Sigmoid colon (tissue), 6 donors: ENCODE measurements at regions not wholly inside any gene's neighbourhood (a gene's known extent, or its start where the extent isn't known, plus 50 kb on each side); places are given as distances from the start of the nearest gene placed in this dataset.

Experiments
- DNase-seq: peaks from one replicate; pipeline ENCODE4 v3.0.0-alpha.2; 2019
- H3K27ac ChIP-seq, 4 donors: fragments of 200-600 bp; sonication (generic); one replicate each; pipeline ENCODE4 v1.5.1; 2016 to 2019; ENCODE audit warnings: mild to moderate bottlenecking in 1 of 4
- H3K27me3 ChIP-seq, 3 donors: fragments of 200-600 bp; sonication (generic); one replicate each; pipeline ENCODE4 v1.5.1; 2019; ENCODE audit warnings: mild to moderate bottlenecking in 1 of 3
- H3K36me3 ChIP-seq, 4 donors: fragments of 200-600 bp; sonication (generic); one replicate each; pipeline ENCODE4 v1.5.1; 2016 to 2019
- H3K4me1 ChIP-seq, 4 donors: fragments of 200-600 bp; sonication (generic); one replicate each; pipeline ENCODE4 v1.5.1; 2017 to 2019
- H3K4me3 ChIP-seq, 4 donors: fragments of 200-600 bp; sonication (generic); one replicate each; pipeline ENCODE4 v1.5.1; 2017 to 2019; ENCODE audit warnings: mild to moderate bottlenecking in 2 of 4, moderate library complexity in 1 of 4
- H3K9me3 ChIP-seq, 4 donors: fragments of 200-600 bp in 3 of 4; sonication (generic) in 3 of 4; one replicate each; pipeline versions ENCODE4 v1.5.1 to v1.6.1; 2013 to 2019
- CTCF ChIP-seq, 4 experiments: fragments of 450-650 bp in 3 of 4; fragments of 200-600 bp in 1 of 4; IDR thresholded peaks; one replicate each; pipeline ENCODE4 v1.5.1; 2016 to 2019; ENCODE audit warnings: antibody characterized with exemption in 4 of 4, mild to moderate bottlenecking in 3 of 4, moderate library complexity in 2 of 4
- EP300 ChIP-seq, 4 donors: sonication (generic); formaldehyde crosslinking; IDR thresholded peaks; one replicate each; pipeline ENCODE4 v1.6.1; 2017; ENCODE audit warnings: antibody characterized with exemption in 4 of 4
- POLR2A ChIP-seq, 2 donors: fragments of 450-650 bp; IDR thresholded peaks; one replicate each; pipeline ENCODE4 v1.6.1; 2016; ENCODE audit warnings: antibody characterized with exemption in 2 of 2, mild to moderate bottlenecking in 2 of 2, moderate library complexity in 2 of 2
- POLR2AphosphoS5 ChIP-seq, 4 donors: sonication (generic); formaldehyde crosslinking; IDR thresholded peaks; one replicate each; pipeline ENCODE4 v1.6.1; 2017; ENCODE audit warnings: antibody characterized with exemption in 4 of 4
- WGBS, 2 donors: extraction: QIAGEN DNeasy Blood & Tissue Kit; methylation state at CpG; one replicate each; pipeline ENCODE4 v1.1.7; 2013; 5-methylcytosine and 5-hydroxymethylcytosine counted together
- intact Hi-C: fragments of 100-400 bp; cut with DNase I; formaldehyde crosslinking; loops from one replicate; pipeline ENCODE4 v1.15.1; 2023
- donor health status: healthy with polysubstance abuse.
- donor health status: healthy.

- no peaks in the 10 kb centered on the region for H3K36me3 ChIP-seq
- no peaks in the 10 kb centered on the region for H3K9me3 ChIP-seq
- H3K27me3 ChIP-seq: no peaks in the 10 kb centered on the region
- TF ChIP-seq POLR2A (IDR thresholded peaks at IDR 0.05) (no peak), EP300 (IDR thresholded peaks at IDR 0.05) (no peak), CTCF (IDR thresholded peaks at IDR 0.05) (no peak), POLR2AphosphoS5 (IDR thresholded peaks at IDR 0.05) (no peak)
- H3K4me3 ChIP-seq: no peak overlapping the region
- DNase-seq: no peak
- WGBS, 2 donors: 69 to 81% methylated on average over 5 of the region's 5 CpGs
- intact Hi-C loops: no loop called here
- peaks cover 0 to 4% (median 0%) of the 10 kb centered on the region in 4 donors for H3K4me1 ChIP-seq
- no peak overlapping the region for H3K27ac ChIP-seq
Observed at GRCh38 chr6:22115559-22115958, 181.3 kb downstream of the PRL start.

- peaks cover 0 to 4% (median 0%) of the 10 kb centered on the region in 4 donors for H3K4me1 ChIP-seq
- TF ChIP-seq POLR2A (IDR thresholded peaks at IDR 0.05): no peak
- TF ChIP-seq CTCF (IDR thresholded peaks at IDR 0.05): no peak
- TF ChIP-seq POLR2AphosphoS5 (IDR thresholded peaks at IDR 0.05): no peak
- TF ChIP-seq EP300 (IDR thresholded peaks at IDR 0.05): no peak
- 79 to 85% methylated on average over 2 of the region's 2 CpGs for WGBS, 2 donors
- intact Hi-C loops: no loop called here
- no peaks in the 10 kb centered on the region for H3K36me3 ChIP-seq
- no peaks in the 10 kb centered on the region for H3K9me3 ChIP-seq
- H3K4me3 ChIP-seq: no peak overlapping the region
- H3K27ac ChIP-seq: no peak overlapping the region
- no peak for DNase-seq
- H3K27me3 ChIP-seq: no peaks in the 10 kb centered on the region
Observed at GRCh38 chr6:22117631-22118030, 179.2 kb downstream of the PRL start.

- Histone ChIP-seq H3K9me3 (no peaks in the 10 kb centered on the region), H3K27ac (no peak overlapping the region), H3K27me3 (no peaks in the 10 kb centered on the region), H3K36me3 (no peaks in the 10 kb centered on the region), H3K4me1 (no peaks in the 10 kb centered on the region), H3K4me3 (no peak overlapping the region)
- WGBS, 2 donors: 86 to 94% methylated on average over 1 of the region's 1 CpG
- TF ChIP-seq EP300 (IDR thresholded peaks at IDR 0.05) (no peak), POLR2A (IDR thresholded peaks at IDR 0.05) (no peak), POLR2AphosphoS5 (IDR thresholded peaks at IDR 0.05) (no peak), CTCF (IDR thresholded peaks at IDR 0.05) (no peak)
- intact Hi-C loops: no loop called here
- DNase-seq: no peak
Observed at GRCh38 chr6:22119500-22119899, 177.3 kb downstream of the PRL start.

- intact Hi-C loops: no loop called here
- DNase-seq: no peak
Observed at GRCh38 chr6:22124756-22125155, 172.1 kb downstream of the PRL start.

More at GRCh38 chr6:22124756-22125155, 172.1 kb downstream of the PRL start:
- Histone ChIP-seq H3K9me3 (no peaks in the 10 kb centered on the region), H3K36me3 (no peaks in the 10 kb centered on the region), H3K4me3 (no peak overlapping the region), H3K4me1 (no peaks in the 10 kb centered on the region), H3K27ac (no peak overlapping the region), H3K27me3 (no peaks in the 10 kb centered on the region)
- 87 to 88% methylated on average over 2 of the region's 2 CpGs for WGBS, 2 donors
- TF ChIP-seq POLR2A (IDR thresholded peaks at IDR 0.05) (no peak), CTCF (IDR thresholded peaks at IDR 0.05) (no peak), POLR2AphosphoS5 (IDR thresholded peaks at IDR 0.05) (no peak), EP300 (IDR thresholded peaks at IDR 0.05) (no peak)
